OCI-LY7 (cell line): ENCODE measurements at regions not wholly inside any gene's neighbourhood (a gene's known extent, or its start where the extent isn't known, plus 50 kb on each side); places are given as distances from the start of the nearest gene placed in this dataset.

ENCODE experiments used
- BruUV-seq: library from RNA; stranded (reverse); fragments of 400-500 nt; replicated peaks from 2 replicates; lab custom pipeline; 2021; lab: Mats Ljungman, UMichigan
- CTCF ChIA-PET: fragments of 300-600 bp; sonication (Branson Sonifier 250); formaldehyde crosslinking; loops from one replicate; lab custom pipeline; 2022; ENCODE audit warnings: antibody characterized with exemption; ENCODE audit not compliant: unreplicated experiment; lab: Charles Lee
- POLR2A ChIA-PET: fragments of 300-600 bp; sonication (Branson Sonifier 250); formaldehyde crosslinking; loops from one replicate; lab custom pipeline; 2022; ENCODE audit warnings: antibody characterized with exemption; lab: Charles Lee
- DNase-seq: peaks from one replicate; pipeline ENCODE4 v3.0.0-alpha.2; 2015; ENCODE audit warnings: low spot score
- H2AFZ ChIP-seq: fragments of 200-600 bp; sonication (generic), shearing (Covaris generic); 2 replicates; pipeline ENCODE4 v1.6.1; 2014; ENCODE audit warnings: mild to moderate bottlenecking, antibody characterized with exemption, low read length, moderate library complexity
- H3K27ac ChIP-seq: fragments of 200-600 bp; sonication (generic); 2 replicates; pipeline ENCODE4 v1.5.1; 2014; ENCODE audit warnings: mixed run types, low read depth, mild to moderate bottlenecking, moderate library complexity, low read length, inconsistent platforms; ENCODE audit not compliant: poor library complexity, severe bottlenecking
- H3K36me3 ChIP-seq: fragments of 200-600 bp; sonication (generic); 2 replicates; pipeline ENCODE4 v1.6.1; 2014; ENCODE audit warnings: mild to moderate bottlenecking, antibody characterized with exemption, low read length, moderate library complexity, mixed read lengths; ENCODE audit not compliant: insufficient read depth
- H3K4me1 ChIP-seq: fragments of 200-600 bp; sonication (generic); 2 replicates; pipeline ENCODE4 v1.5.1; 2014; ENCODE audit warnings: mild to moderate bottlenecking, low read length; ENCODE audit not compliant: insufficient read depth, poor library complexity, severe bottlenecking
- H3K4me2 ChIP-seq: fragments of 200-600 bp; sonication (generic); 2 replicates; pipeline ENCODE4 v1.6.1; 2014; ENCODE audit warnings: mild to moderate bottlenecking, low read length
- H3K4me3 ChIP-seq: fragments of 200-600 bp; sonication (generic); 2 replicates; pipeline ENCODE4 v1.5.1; 2014; ENCODE audit warnings: mild to moderate bottlenecking, low read depth, low read length; ENCODE audit not compliant: poor library complexity, severe bottlenecking
- H3K79me2 ChIP-seq: fragments of 200-600 bp; sonication (generic); 2 replicates; pipeline ENCODE4 v1.6.1; 2016; ENCODE audit warnings: low read depth, mild to moderate bottlenecking, low read length, moderate library complexity, mixed read lengths; ENCODE audit not compliant: insufficient read depth
- H3K9me2 ChIP-seq: fragments of 200-600 bp; sonication (generic); 2 replicates; pipeline ENCODE4 v1.6.1; 2016; ENCODE audit warnings: mild to moderate bottlenecking, low read length, mixed read lengths; ENCODE audit not compliant: insufficient read depth
- H3K9me3 ChIP-seq: fragments of 200-600 bp; sonication (generic); 2 replicates; pipeline ENCODE4 v1.6.1; 2014; ENCODE audit warnings: mild to moderate bottlenecking, mixed run types, low read length, mixed read lengths
- H4K20me1 ChIP-seq: fragments of 200-600 bp; sonication (generic); 2 replicates; pipeline ENCODE4 v1.6.1; 2014; ENCODE audit warnings: mild to moderate bottlenecking, antibody characterized with exemption, low read length, moderate library complexity, mixed read lengths; ENCODE audit not compliant: insufficient read depth
- EZH2phosphoT487 ChIP-seq: fragments of 200-600 bp; sonication (generic); IDR thresholded peaks from 2 replicates; pipeline ENCODE4 v1.6.1; 2018; ENCODE audit warnings: low read depth, borderline replicate concordance, mild to moderate bottlenecking, mixed run types, antibody characterized with exemption, low read length, moderate library complexity, mixed read lengths
- intact Hi-C: fragments of 100-400 bp; cut with micrococcal nuclease; formaldehyde crosslinking; loops from one replicate; pipeline ENCODE4 v1.10.0; 2022; ENCODE audit not compliant: unreplicated experiment
- TF ChIP-seq, protein P1 (sequence below): fragments of 200-600 bp; sonication (generic); conservative IDR thresholded peaks from 2 replicates; pipeline ENCODE4 v1.5.1; 2014; ENCODE audit warnings: mild to moderate bottlenecking, antibody characterized with exemption, low read length, moderate library complexity, mixed read lengths

GRCh38 chr7:24019841-24020240 is 264.1 kb upstream of the NPY start:
- Histone ChIP-seq H3K4me3 (no peak overlapping the region), H3K9me3 (no peaks in the 10 kb centered on the region), H3K27ac (no peak overlapping the region), H2AFZ (no peak overlapping the region), H3K4me2 (no peak overlapping the region), H4K20me1 (no peaks in the 10 kb centered on the region), H3K36me3 (no peaks in the 10 kb centered on the region), H3K9me2 (no peaks in the 10 kb centered on the region), H3K79me2 (no peaks in the 10 kb centered on the region), H3K4me1 (no peaks in the 10 kb centered on the region)
- CTCF ChIA-PET, result no interaction called here
- intact Hi-C loops, result no loop called here
- DNase-seq, result no peak
- BruUV-seq, result no TSS peak
- TF ChIP-seq, protein P1, sequence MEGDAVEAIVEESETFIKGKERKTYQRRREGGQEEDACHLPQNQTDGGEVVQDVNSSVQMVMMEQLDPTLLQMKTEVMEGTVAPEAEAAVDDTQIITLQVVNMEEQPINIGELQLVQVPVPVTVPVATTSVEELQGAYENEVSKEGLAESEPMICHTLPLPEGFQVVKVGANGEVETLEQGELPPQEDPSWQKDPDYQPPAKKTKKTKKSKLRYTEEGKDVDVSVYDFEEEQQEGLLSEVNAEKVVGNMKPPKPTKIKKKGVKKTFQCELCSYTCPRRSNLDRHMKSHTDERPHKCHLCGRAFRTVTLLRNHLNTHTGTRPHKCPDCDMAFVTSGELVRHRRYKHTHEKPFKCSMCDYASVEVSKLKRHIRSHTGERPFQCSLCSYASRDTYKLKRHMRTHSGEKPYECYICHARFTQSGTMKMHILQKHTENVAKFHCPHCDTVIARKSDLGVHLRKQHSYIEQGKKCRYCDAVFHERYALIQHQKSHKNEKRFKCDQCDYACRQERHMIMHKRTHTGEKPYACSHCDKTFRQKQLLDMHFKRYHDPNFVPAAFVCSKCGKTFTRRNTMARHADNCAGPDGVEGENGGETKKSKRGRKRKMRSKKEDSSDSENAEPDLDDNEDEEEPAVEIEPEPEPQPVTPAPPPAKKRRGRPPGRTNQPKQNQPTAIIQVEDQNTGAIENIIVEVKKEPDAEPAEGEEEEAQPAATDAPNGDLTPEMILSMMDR, result no peak
- no peak for TF ChIP-seq EZH2phosphoT487
- POLR2A ChIA-PET, result no interaction called here

DNA sequence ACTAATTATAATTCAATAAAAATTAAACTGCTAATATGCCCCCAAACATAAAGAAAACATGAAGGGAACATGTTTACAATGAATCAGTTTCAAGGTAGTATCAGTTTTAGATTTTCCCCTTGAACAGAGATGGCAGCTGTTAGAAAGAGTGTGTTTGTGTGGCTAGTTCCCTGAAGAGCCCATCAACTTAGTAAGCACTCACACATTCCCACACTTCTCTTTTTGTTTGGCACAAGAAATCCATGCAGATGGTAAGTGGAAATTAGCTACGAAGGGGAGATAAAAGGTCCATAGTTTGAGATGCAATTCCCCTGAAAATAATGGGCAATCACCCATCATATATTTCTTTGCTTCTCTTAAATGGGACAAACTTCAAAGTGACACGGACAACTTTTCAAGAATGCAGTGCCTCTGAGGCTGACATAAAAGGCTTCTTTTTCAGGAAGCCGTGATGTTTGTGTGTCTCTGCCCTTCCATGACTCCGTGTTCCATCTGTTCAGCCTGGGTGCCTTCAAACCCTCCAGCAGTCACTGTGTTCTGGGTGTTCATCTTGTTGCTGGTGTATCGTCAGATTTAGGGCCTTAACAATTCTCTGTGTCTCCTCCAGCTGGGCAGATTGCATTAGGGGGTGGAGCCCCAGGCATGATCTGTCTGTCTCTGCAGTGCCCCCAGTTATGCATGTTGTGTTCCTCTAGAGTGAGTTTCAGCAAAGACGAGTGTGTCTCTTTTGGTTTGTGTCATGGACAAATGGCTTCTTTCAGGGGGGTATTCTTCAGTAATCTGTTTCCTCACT is 259.5 kb upstream of the NPY start:
- CTCF ChIA-PET, result no interaction called here

GRCh38 chr7:24025094-24025493 is 258.9 kb upstream of the NPY start:
- no peaks in the 10 kb centered on the region for H4K20me1 ChIP-seq
- no peak overlapping the region for H2AFZ ChIP-seq
- H3K79me2 ChIP-seq, result no peaks in the 10 kb centered on the region
- CTCF ChIA-PET, result no interaction called here
- no peaks in the 10 kb centered on the region for H3K4me1 ChIP-seq
- no peak overlapping the region for H3K27ac ChIP-seq
- BruUV-seq, result no TSS peak
- no peaks in the 10 kb centered on the region for H3K36me3 ChIP-seq
- H3K4me3 ChIP-seq, result no peak overlapping the region
- no peak for TF ChIP-seq EZH2phosphoT487
- TF ChIP-seq, protein P1, result no peak
- no peaks in the 10 kb centered on the region for H3K9me2 ChIP-seq
- H3K9me3 ChIP-seq, result no peaks in the 10 kb centered on the region
- intact Hi-C loops, result no loop called here
- no peak overlapping the region for H3K4me2 ChIP-seq
- no peak for DNase-seq
- POLR2A ChIA-PET, result interaction anchor here (0.6 to 1.1 kb wide), 2 partner anchors 19 to 1174 kb away, joined by 3 read pairs; no protein-coding TSS in a partner anchor

More for the DNA sequence above, 259.5 kb upstream of the NPY start:
- Histone ChIP-seq H2AFZ (no peak overlapping the region), H3K36me3 (no peaks in the 10 kb centered on the region), H3K4me2 (no peak overlapping the region), H3K4me3 (no peak overlapping the region), H3K79me2 (no peaks in the 10 kb centered on the region), H4K20me1 (no peaks in the 10 kb centered on the region), H3K27ac (no peak overlapping the region), H3K9me2 (no peaks in the 10 kb centered on the region), H3K4me1 (no peaks in the 10 kb centered on the region), H3K9me3 (no peaks in the 10 kb centered on the region)
- no TSS peak for BruUV-seq
- intact Hi-C loops, result no loop called here
- no peak for DNase-seq
- TF ChIP-seq, protein P1, result no peak
- TF ChIP-seq EZH2phosphoT487, result no peak
- POLR2A ChIA-PET, result no interaction called here
